Natural killer cell (primary cell): ENCODE measurements at regions not wholly inside any gene's neighbourhood (a gene's known extent, or its start where the extent isn't known, plus 50 kb on each side); places are given as distances from the start of the nearest gene placed in this dataset.

Experiments
- ATAC-seq, 3 donors: fragments of 150-1000 bp in 2 of 3; fragments of 200-7000 bp in 1 of 3; cut with Tn5 transposase; 1 replicate in 1 of 3; 2 replicates in 2 of 3; pipeline ENCODE4 v1.10.0; 2021; ENCODE audit warnings: mild to moderate bottlenecking in 2 of 3, moderate library complexity in 2 of 3
- DNase-seq, 2 donors: peaks; one replicate each; pipeline versions ENCODE4 v3.0.0 to v3.0.0-alpha.2; 2013 to 2021; ENCODE audit warnings: mixed read lengths in 1 of 2
- H3K27ac ChIP-seq: one replicate; pipeline ENCODE4 v1.5.1; 2013; ENCODE audit warnings: mild to moderate bottlenecking, low read length
- H3K27me3 ChIP-seq: one replicate; pipeline ENCODE4 v1.6.1; 2013; ENCODE audit warnings: low read length; ENCODE audit not compliant: control insufficient read depth, insufficient read depth
- H3K36me3 ChIP-seq: one replicate; pipeline ENCODE4 v1.6.1; 2013; ENCODE audit warnings: low read length; ENCODE audit not compliant: control insufficient read depth, insufficient read depth
- H3K4me1 ChIP-seq: one replicate; pipeline ENCODE4 v1.6.1; 2013; ENCODE audit warnings: low read length; ENCODE audit not compliant: control insufficient read depth, insufficient read depth
- H3K4me3 ChIP-seq: one replicate; pipeline ENCODE4 v1.5.1; 2013; ENCODE audit warnings: low read length
- H3K9me3 ChIP-seq: one replicate; pipeline ENCODE4 v1.6.1; 2013; ENCODE audit warnings: low read length; ENCODE audit not compliant: control insufficient read depth, insufficient read depth
- H3K27ac Mint-ChIP-seq, 2 donors: one replicate each; pipeline ENCODE4 v1.8.0; 2022; ENCODE audit warnings: mild to moderate bottlenecking in 2 of 2, mixed read lengths in 2 of 2, moderate library complexity in 1 of 2
- H3K27me3 Mint-ChIP-seq, 2 donors: one replicate each; pipeline ENCODE4 v1.8.0; 2022; ENCODE audit warnings: low read depth in 2 of 2, mixed read lengths in 2 of 2
- H3K36me3 Mint-ChIP-seq: one replicate; pipeline ENCODE4 v1.8.0; 2022; ENCODE audit warnings: mixed read lengths
- H3K4me1 Mint-ChIP-seq, 2 donors: one replicate each; pipeline ENCODE4 v1.8.0; 2022; ENCODE audit warnings: mixed read lengths in 2 of 2
- H3K4me3 Mint-ChIP-seq: one replicate; pipeline ENCODE4 v1.8.0; 2022; ENCODE audit warnings: mild to moderate bottlenecking, moderate library complexity, mixed read lengths
- H3K9me3 Mint-ChIP-seq, 2 donors: one replicate each; pipeline ENCODE4 v1.8.0; 2022; ENCODE audit warnings: mixed read lengths in 2 of 2
- WGBS: methylation state at CpG from one replicate; pipeline ENCODE4 v1.1.7; 2013; ENCODE audit warnings: missing lambda C conversion rate; ENCODE audit not compliant: insufficient coverage; 5-methylcytosine and 5-hydroxymethylcytosine counted together
- intact Hi-C: fragments of 100-400 bp; cut with micrococcal nuclease; formaldehyde crosslinking; loops from one replicate; pipeline ENCODE4 v1.14.2; 2022
- TF ChIP-seq, protein P1 (sequence below): fragments of 200-600 bp; IDR thresholded peaks from one replicate; pipeline ENCODE4 v1.8.0; 2022; ENCODE audit warnings: antibody characterized with exemption

DNA sequence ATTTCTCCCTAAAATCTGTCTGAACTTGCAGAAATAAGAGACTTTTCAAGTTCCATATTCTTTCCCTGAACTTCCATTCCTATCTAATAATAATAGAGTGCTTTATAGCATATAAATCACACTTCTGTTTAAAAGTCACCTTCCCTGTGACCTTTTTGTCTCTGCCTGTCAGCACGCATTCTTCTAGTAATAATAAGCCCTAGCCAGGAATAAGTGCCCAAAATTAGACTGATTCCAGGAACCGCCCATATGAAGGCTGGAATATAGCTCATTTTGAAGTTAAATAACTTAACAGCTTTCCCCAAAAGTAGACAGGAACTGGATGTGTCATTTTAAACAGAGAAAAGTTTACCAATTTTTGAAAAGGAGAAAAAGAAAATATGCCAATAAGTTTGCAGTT, 576.5 kb downstream of the EPHA4 start:
- WGBS = 88% methylated on average over 2 of the region's 2 CpGs
- H3K27ac Mint-ChIP-seq = no peak overlapping the region
- DNase-seq (no peak), ATAC-seq (no peak)
- H3K4me3 Mint-ChIP-seq = no peak overlapping the region
- H3K9me3 Mint-ChIP-seq = no peaks in the 10 kb centered on the region
- H3K27me3 Mint-ChIP-seq = peaks cover 10 to 12% of the 10 kb centered on the region in 2 donors
- H3K27me3 ChIP-seq = no peaks in the 10 kb centered on the region
- TF ChIP-seq, protein P1, sequence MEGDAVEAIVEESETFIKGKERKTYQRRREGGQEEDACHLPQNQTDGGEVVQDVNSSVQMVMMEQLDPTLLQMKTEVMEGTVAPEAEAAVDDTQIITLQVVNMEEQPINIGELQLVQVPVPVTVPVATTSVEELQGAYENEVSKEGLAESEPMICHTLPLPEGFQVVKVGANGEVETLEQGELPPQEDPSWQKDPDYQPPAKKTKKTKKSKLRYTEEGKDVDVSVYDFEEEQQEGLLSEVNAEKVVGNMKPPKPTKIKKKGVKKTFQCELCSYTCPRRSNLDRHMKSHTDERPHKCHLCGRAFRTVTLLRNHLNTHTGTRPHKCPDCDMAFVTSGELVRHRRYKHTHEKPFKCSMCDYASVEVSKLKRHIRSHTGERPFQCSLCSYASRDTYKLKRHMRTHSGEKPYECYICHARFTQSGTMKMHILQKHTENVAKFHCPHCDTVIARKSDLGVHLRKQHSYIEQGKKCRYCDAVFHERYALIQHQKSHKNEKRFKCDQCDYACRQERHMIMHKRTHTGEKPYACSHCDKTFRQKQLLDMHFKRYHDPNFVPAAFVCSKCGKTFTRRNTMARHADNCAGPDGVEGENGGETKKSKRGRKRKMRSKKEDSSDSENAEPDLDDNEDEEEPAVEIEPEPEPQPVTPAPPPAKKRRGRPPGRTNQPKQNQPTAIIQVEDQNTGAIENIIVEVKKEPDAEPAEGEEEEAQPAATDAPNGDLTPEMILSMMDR = no peak
- no peaks in the 10 kb centered on the region for H3K4me1 ChIP-seq
- H3K4me1 Mint-ChIP-seq = no peaks in the 10 kb centered on the region
- H3K9me3 ChIP-seq = no peaks in the 10 kb centered on the region
- no peak overlapping the region for H3K27ac ChIP-seq
- H3K36me3 ChIP-seq = no peaks in the 10 kb centered on the region
- no peaks in the 10 kb centered on the region for H3K36me3 Mint-ChIP-seq
- intact Hi-C loops = no loop called here
- no peak overlapping the region for H3K4me3 ChIP-seq

DNA sequence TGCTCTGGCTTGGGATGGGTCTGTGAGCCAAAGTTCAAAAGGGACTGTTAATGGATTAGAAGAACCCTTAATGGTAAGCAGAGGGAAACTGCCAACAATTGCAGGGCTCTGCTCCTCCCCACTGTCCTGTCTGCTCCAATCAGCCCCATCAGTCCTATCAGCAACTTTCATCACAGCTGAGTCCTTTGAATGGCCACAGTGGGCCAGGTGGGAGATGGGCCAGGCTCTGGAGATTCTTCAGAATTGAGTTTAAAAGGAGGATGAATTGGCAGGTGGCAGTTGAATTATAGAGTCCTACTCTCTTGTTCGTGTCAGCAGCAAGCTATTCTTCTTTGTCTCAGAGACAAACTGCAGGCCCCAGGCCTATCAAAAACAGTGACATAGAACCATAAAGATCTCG, 573.9 kb downstream of the EPHA4 start:
- Mint-ChIP-seq H3K27ac (no peak overlapping the region), H3K4me3 (no peak overlapping the region), H3K9me3 (no peaks in the 10 kb centered on the region), H3K36me3 (no peaks in the 10 kb centered on the region), H3K27me3 (peaks cover 7 to 9% of the 10 kb centered on the region in 2 donors), H3K4me1 (no peaks in the 10 kb centered on the region)
- H3K4me1 ChIP-seq = no peaks in the 10 kb centered on the region
- H3K27ac ChIP-seq = no peak overlapping the region
- H3K9me3 ChIP-seq = no peaks in the 10 kb centered on the region
- TF ChIP-seq, protein P1 = no peak
- H3K27me3 ChIP-seq = no peaks in the 10 kb centered on the region
- WGBS = 51% methylated on average over 2 of the region's 2 CpGs
- H3K4me3 ChIP-seq = no peak overlapping the region
- ATAC-seq (no peak), DNase-seq (no peak)
- intact Hi-C loops = no loop called here
- H3K36me3 ChIP-seq = no peaks in the 10 kb centered on the region

DNA sequence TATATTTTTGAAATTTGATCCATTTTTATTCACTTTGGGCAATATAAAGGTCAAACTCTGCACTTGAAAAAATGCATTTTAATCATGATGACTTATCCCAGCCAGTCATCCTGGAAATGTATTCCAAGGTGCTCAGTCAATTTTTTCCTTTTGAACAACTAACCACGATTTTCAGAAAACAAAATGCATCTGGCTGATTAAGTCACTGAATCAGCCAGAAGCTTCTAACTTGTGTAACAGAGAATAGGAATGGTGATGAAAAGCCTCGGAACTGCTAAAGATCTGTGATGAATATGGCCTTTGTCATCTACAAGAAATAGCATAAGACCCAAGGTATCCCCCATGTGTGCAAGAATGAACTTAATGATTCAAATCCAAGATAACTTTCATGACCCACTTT, 572.7 kb downstream of the EPHA4 start:
- no peak for DNase-seq
- Mint-ChIP-seq H3K4me3 (no peak overlapping the region), H3K9me3 (no peaks in the 10 kb centered on the region), H3K4me1 (no peaks in the 10 kb centered on the region), H3K27ac (no peak overlapping the region), H3K36me3 (no peaks in the 10 kb centered on the region), H3K27me3 (peaks cover 0 to 3% of the 10 kb centered on the region in 2 donors)
- TF ChIP-seq, protein P1 = no peak
- Histone ChIP-seq H3K4me1 (no peaks in the 10 kb centered on the region), H3K4me3 (no peak overlapping the region), H3K36me3 (no peaks in the 10 kb centered on the region), H3K9me3 (no peaks in the 10 kb centered on the region), H3K27ac (no peak overlapping the region), H3K27me3 (no peaks in the 10 kb centered on the region)
- ATAC-seq = no peak
- intact Hi-C loops = no loop called here
- WGBS = 80% methylated on average over 2 of the region's 2 CpGs

DNA sequence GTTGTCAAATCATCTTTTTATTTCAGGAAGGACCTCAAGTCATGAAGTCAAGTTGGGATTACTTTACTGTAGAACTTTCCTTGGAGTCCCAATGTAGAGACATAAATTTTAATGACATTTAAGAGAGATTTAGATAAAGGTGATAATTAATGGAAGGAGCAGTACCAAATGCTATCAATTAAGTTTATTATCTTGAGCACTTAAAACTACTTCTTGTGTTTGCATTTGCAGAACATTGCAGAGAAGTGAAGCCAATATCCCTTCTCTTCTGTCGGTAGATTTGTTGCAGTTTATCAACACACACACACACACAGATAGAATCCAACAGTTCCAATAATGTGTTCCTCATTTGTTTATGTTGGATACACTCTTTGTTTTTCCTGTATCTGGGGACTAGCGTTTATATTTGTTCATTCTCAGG, 570.7 kb downstream of the EPHA4 start:
- no peak for DNase-seq
- Histone ChIP-seq H3K4me1 (no peaks in the 10 kb centered on the region), H3K4me3 (no peak overlapping the region), H3K36me3 (no peaks in the 10 kb centered on the region), H3K27me3 (no peaks in the 10 kb centered on the region), H3K27ac (no peak overlapping the region), H3K9me3 (no peaks in the 10 kb centered on the region)
- Mint-ChIP-seq H3K4me3 (no peak overlapping the region), H3K36me3 (no peaks in the 10 kb centered on the region), H3K27ac (no peak overlapping the region), H3K9me3 (no peaks in the 10 kb centered on the region), H3K4me1 (no peaks in the 10 kb centered on the region), H3K27me3 (peaks cover 0 to 2% of the 10 kb centered on the region in 2 donors)
- TF ChIP-seq, protein P1 = no peak
- WGBS = 100% methylated on average over 1 of the region's 2 CpGs
- no peak for ATAC-seq
- intact Hi-C loops = no loop called here
